GM12872 (cell line): ENCODE measurements at regions not wholly inside any gene's neighbourhood (a gene's known extent, or its start where the extent isn't known, plus 50 kb on each side); places are given as distances from the start of the nearest gene placed in this dataset.

Experiments
- TF ChIP-seq, protein P1 (sequence below): IDR thresholded peaks from 3 replicates; pipeline ENCODE4 v1.5.1; 2011; ENCODE audit warnings: low read depth, mild to moderate bottlenecking, low read length, moderate library complexity; ENCODE audit not compliant: insufficient read depth

DNA sequence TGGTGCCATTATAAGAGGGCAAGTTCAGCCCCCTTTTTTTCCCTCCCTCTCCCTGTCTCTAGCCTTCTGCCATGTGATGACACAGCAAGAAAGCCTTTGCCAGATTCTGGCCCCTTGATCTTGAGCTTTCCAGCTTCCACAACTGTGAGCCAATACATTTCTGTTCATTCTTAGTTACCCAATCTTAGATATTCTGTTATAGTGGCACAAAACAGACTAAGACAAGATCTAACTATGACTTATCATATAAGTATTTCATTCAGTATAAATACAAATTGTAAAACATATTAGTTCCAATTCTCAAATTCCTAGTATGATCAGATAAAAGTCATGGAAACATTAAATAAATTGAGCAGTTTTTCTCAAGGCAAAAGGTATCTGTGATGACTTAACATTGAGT lies 276.3 kb downstream of the COX7C start:
- TF ChIP-seq, protein P1, sequence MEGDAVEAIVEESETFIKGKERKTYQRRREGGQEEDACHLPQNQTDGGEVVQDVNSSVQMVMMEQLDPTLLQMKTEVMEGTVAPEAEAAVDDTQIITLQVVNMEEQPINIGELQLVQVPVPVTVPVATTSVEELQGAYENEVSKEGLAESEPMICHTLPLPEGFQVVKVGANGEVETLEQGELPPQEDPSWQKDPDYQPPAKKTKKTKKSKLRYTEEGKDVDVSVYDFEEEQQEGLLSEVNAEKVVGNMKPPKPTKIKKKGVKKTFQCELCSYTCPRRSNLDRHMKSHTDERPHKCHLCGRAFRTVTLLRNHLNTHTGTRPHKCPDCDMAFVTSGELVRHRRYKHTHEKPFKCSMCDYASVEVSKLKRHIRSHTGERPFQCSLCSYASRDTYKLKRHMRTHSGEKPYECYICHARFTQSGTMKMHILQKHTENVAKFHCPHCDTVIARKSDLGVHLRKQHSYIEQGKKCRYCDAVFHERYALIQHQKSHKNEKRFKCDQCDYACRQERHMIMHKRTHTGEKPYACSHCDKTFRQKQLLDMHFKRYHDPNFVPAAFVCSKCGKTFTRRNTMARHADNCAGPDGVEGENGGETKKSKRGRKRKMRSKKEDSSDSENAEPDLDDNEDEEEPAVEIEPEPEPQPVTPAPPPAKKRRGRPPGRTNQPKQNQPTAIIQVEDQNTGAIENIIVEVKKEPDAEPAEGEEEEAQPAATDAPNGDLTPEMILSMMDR: no peak

DNA sequence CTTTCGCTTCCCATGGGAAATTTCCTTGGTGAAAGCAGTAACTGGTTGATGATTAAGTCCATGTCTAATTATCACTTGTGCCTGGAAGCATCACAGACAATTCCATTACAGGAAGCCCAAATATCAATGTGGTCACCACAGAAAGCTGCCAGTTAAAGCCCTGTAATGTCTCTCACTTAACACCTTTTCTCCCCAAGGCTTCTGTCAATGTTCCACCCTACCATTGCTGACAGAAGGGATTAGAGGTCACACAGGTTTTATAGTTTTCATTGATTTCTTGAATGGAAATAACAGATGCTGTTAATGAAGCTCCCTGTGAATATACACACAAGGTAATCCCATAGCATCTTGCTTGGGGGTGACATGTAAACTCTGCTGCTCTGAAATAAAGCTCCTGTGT lies 279.2 kb downstream of the COX7C start:
- TF ChIP-seq, protein P1: no peak

DNA sequence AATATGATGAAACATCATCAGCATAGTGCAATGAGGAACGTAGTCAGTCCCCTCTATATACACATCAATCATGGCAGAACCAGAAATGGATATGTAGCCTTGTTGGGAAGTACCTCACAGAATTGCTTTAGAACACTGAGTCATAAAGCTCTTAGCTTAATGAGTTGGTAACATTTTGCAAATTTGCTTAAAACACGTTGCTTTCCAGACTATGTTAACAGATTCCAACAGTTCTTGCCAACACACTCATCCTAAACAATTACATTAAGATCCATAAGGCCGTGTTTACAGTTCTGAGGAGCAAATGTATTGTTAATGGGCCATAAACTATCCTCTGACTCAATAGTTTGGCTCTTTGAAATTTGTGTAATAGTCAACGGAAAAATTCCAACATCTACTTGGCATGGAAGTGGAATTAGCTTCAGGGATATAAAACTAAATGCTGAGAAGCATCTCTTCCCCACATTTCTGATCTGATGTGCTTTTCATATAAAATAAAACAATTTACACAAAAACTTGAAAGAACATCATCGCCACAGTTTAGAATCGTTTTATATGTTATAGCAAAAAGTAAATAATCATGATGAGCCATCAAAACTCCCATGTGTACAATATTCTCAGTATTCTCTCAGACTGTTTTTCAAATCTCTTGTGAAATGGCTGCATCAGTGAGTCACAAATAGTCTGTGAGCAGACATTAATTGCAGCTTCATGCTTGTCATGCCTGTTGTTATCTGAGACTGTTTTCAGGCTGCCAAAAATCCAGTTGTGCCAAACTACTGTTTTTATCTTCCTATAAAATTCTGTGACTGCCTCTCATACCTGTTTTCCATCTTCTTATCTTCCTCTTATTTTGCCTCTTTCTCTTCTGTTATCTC lies 291.9 kb downstream of the COX7C start:
- TF ChIP-seq, protein P1: no peak

DNA sequence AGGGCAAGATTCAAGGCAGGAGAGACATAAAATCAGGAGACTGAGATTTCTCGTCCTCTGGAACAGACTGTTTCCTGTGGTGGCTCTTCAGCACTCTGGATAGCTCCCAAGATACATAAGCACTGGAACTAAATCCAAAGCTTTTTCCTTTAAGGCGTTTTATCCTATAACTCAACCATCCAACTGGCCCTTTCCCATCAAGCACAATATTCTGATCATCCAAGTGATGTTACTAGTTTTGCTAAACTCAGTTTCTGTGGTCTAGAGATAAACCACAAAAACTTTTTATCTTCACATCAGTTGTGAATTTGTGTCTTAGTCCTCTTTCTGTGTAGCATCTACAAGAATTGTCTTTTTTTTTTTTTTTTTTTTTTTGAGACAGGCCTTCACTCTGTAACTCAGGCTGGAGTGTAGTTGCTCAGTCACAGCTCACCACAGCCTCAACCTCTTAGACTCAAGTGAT lies 299.4 kb downstream of the COX7C start:
- TF ChIP-seq, protein P1: no peak

DNA sequence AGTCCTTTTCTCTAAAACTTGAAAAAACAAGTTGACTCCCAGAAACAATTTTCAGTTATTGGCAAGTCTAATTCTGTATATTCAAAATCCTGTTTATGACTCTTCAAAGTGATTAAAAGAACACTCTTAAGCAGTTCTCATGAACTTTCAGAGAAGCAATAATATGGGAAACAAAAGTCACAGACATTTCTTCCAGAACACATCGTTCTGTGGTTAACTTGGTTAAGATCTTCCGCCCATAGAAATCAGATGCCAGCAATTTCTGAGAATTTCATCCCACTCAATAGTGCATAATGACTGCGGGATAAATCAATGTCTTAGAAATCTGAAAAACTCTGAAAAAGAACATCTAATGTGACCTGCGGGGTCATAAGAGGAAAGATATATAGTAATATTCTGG lies 300.5 kb downstream of the COX7C start:
- TF ChIP-seq, protein P1: no peak

DNA sequence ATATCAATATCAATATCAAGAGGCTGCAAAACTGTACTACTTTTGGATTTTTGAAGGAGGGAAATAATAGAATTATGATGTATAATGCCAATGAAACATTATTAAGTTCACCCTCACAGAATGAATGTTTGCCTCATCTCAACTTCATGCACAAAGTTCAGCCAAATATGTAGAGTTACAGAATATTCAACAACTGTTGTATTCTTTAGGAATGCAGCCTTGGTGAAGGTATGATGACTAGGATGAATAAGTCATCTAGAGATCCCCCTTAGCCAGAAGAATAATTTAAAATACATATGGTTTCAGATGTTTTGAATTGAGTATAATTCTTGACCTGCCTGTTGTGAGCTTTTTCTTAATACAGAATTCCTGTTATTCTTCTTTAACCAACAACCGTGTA lies 308.3 kb downstream of the COX7C start:
- TF ChIP-seq, protein P1: no peak

DNA sequence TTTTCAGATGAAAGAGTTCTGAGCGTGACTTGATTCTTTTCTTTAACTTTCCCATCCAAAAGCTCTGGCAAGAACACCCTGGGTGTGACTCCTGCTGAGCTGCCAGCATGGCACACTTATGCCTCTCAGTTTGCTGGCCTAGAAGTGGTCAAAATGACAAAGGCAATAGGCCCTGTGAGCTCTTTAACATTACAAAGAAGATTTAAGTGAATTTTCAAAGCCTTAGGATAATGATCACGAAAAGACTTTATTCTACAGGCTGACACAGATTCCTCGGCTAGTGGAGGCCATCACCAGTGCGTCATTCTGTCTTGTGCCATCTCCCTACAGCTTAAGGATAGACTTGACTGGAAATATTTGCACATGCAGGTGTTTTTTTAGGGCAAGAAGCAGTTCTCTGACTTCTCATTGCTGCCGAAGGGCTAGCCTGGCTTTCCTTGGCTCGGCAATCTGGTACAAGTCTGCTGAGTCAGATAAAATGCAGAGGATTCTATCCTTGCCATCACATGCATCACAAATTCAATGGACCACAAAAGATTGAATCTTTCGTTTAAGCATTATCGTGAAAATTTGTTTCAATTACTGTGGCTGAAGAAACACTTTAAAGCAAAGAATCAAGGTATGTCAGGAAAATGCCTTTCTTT lies 311.5 kb downstream of the COX7C start:
- TF ChIP-seq, protein P1: no peak
